Activated CD4-positive, alpha-beta T cell treated with anti-CD3 and anti-CD28 coated beads, Interleukin-2, amount 10 ng/mL, durations not matched to agents 24 days and 14 days (primary cell): ENCODE measurements at regions not wholly inside any gene's neighbourhood (a gene's known extent, or its start where the extent isn't known, plus 50 kb on each side); places are given as distances from the start of the nearest gene placed in this dataset.
A peak's percentile ranks its signal among the peaks of the same experiment; 100 is the strongest.
"Not testable (repeated sequence)": the region's sequence is repeated elsewhere in the genome, so short reads cannot be mapped to it uniquely, and the experiment has no call there.

Source experiments
- DNase-seq: peaks from one replicate; pipeline ENCODE4 v3.0.0; 2022
- H3K27ac Mint-ChIP-seq: one replicate; pipeline ENCODE4 v1.8.0; 2022; ENCODE audit warnings: mild to moderate bottlenecking, mixed read lengths
- H3K27me3 Mint-ChIP-seq: one replicate; pipeline ENCODE4 v1.8.0; 2022; ENCODE audit warnings: mixed read lengths
- H3K36me3 Mint-ChIP-seq: one replicate; pipeline ENCODE4 v1.8.0; 2022; ENCODE audit warnings: low read depth, mild to moderate bottlenecking, mixed read lengths
- H3K4me1 Mint-ChIP-seq: one replicate; pipeline ENCODE4 v1.8.0; 2021; ENCODE audit warnings: mixed read lengths
- H3K4me3 Mint-ChIP-seq: one replicate; pipeline ENCODE4 v1.8.0; 2022; ENCODE audit warnings: mild to moderate bottlenecking, moderate library complexity, mixed read lengths
- H3K9me3 Mint-ChIP-seq: one replicate; pipeline ENCODE4 v1.8.0; 2021; ENCODE audit warnings: mixed read lengths
- intact Hi-C: fragments of 100-400 bp; cut with micrococcal nuclease; formaldehyde crosslinking; loops from one replicate; pipeline ENCODE4 v1.15.1; 2023

DNA sequence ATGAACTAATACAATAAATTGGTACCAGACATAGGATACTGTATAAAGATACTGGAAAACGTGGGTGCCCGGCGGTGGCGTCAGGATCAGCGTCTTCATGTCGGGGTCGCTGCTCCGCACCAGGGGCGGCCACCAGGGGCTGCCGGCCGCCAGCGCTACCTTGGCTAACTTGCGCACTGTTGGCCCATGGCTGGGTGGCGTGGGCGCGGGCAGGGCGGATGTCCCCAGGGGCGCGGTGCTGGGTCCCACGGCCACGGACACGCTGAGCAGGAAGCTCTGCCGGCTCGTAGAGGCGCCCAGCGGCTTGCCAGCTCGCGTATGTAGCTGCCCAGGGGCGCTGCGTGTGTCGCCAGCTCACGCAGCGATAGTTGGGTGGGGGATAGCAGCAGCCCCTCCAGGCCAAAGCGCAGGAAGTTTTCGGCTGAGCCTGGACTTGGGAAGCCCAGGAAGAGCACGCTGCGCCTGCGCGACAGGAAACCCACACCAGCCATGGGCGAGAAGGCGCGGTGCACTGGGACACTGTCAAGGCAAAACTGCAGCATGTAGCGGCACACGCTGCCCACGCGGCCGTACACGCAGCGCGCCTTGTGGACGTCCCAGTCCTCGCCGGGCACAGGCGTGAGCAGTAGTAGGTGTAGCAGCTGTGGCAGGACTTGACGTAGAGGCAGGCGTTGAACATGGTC is 299.9 kb downstream of the CCDC74A start:
- Mint-ChIP-seq H3K27ac (no peak overlapping the region), H3K36me3 (no peaks in the 10 kb centered on the region), H3K9me3 (no peaks in the 10 kb centered on the region), H3K27me3 (no peaks in the 10 kb centered on the region), H3K4me1 (no peaks in the 10 kb centered on the region), H3K4me3 (no peak overlapping the region)
- peak; percentile 21 for DNase-seq
- intact Hi-C loops = no loop called here

GRCh38 chr2:131828164-131828561 is 300.5 kb downstream of the CCDC74A start:
- H3K4me3 Mint-ChIP-seq = no peak overlapping the region
- no peaks in the 10 kb centered on the region for H3K36me3 Mint-ChIP-seq

DNA sequence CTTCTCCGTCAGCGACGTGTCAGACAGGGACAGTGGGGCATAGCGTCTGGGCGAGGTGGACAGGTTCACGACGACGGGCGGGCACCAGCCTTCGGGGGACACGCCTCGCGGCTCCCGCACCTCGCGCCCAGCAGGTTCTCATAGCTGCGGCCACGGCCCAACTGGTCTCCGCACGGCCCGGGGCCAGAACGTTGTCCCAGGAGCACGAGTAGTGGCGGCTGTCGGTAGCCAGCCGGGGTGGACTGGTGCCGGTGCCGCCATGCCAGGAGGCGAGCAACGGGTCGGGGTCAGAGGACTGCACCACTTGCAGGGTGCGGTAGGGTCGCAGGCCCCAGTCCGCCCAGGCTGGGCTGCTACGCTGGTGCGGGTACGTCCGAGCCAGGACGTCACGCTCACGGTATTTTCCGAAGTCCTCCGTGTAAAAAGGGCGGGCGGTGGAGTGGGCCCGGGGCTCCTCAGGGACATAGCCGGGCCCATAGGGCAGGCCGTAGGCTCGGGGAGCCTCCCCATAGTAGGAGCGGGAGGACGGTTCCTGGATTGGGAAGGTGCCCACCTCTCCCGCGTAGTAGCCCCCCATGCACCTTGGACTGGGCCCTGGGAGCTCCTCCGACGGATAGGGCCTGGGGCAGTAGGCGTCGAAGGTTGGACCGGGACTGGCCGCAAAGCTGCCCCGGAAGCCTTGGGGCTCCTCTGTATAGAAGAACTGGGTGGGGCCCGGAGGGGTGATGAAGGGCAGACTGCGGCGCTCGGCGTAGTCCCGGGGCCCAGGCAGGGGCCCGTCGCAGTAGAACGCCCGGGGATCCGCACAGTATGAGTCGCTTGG is 301.2 kb downstream of the CCDC74A start:
- H3K27ac Mint-ChIP-seq, H3K4me3 Mint-ChIP-seq, H3K27me3 Mint-ChIP-seq, intact Hi-C loops, H3K36me3 Mint-ChIP-seq, H3K4me1 Mint-ChIP-seq, H3K9me3 Mint-ChIP-seq: not testable (repeated sequence)
- DNase-seq = peak; percentile 26

More at GRCh38 chr2:131828164-131828561, 300.5 kb downstream of the CCDC74A start:
- no peaks in the 10 kb centered on the region for H3K9me3 Mint-ChIP-seq
- H3K27ac Mint-ChIP-seq = no peak overlapping the region
- H3K4me1 Mint-ChIP-seq = no peaks in the 10 kb centered on the region
- peak; percentile 10 for DNase-seq
- H3K27me3 Mint-ChIP-seq = no peaks in the 10 kb centered on the region
- intact Hi-C loops = no loop called here

DNA sequence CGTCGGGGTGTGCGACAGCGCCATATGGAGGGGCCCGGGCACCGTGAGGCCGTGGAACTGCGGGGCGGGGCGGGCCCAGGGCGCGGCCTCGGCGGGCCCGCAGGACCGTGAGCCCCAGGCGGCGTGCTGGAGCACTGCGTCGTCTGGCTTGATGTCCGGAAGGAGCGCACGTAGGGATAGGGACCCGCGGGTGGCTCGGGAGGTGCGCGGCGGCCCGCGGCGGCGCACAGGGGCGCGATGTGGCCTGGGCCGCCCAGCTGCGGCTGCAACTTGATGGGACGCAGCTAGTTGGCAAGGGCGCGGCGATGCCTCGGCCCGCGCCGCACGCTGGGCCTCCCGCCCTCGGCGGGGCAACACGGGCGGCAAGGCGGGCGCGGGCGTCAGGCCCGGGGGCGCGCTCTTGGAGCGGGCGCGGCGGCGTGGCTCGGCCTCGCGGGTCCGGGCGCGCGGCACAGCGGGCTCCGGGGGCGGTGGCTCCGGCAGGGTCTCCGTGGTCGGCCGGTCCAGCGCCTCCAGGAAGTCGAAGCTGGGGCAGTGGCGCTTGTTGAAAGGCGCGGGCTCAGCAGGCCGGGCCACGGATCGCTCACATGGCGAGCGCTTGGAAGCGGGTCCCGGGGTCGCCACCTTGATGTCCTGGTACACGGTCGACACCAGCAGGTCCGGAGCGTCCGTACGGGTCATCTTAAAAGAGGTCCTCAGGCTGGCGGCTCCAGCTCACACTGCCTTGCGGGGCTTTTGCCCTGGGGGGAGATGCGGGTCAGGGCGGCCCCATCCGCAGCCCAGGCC is 302.0 kb downstream of the CCDC74A start:
- H3K9me3 Mint-ChIP-seq, H3K27ac Mint-ChIP-seq, H3K36me3 Mint-ChIP-seq, H3K27me3 Mint-ChIP-seq, intact Hi-C loops, H3K4me3 Mint-ChIP-seq, DNase-seq, H3K4me1 Mint-ChIP-seq: not testable (repeated sequence)

DNA sequence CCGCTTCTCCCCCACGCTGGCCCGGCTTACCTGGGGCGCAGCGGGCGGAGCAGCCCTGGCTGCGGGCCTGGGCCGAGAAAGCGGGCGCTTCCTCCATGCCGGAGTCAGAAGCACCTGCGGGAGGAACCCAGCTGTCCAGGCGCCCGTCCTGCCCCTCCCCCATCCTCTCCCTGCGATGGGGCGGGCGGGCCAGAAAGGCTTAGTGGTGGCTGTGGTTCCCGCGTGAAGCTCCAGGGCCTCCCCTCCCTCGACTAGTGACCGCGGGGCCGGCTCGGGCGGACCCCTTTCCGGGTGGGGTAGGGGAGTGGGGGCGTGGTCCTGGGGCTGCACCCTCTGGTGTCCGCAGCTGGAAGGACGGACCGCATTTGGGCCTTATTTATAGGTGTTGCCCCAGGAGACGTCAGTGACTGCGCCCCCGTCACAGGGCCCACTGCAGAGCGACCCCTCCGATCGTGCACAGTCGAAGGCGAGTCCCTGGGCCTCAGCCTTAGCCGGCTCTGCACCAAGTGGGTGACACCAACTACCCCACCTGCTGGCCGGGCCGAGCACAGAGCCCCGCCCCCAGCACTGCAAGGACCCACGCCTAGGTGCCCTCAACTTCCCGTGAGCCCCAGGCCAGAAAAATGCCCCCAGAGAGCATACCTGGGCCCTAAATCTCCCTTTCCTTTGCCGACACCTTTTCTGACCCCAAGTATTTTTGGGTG is 302.7 kb downstream of the CCDC74A start:
- H3K4me1 Mint-ChIP-seq, DNase-seq, H3K27me3 Mint-ChIP-seq, H3K9me3 Mint-ChIP-seq, H3K27ac Mint-ChIP-seq, H3K36me3 Mint-ChIP-seq, intact Hi-C loops, H3K4me3 Mint-ChIP-seq: not testable (repeated sequence)

GRCh38 chr2:131830946-131831310 is 303.2 kb downstream of the CCDC74A start:
- H3K4me1 Mint-ChIP-seq, DNase-seq, H3K27me3 Mint-ChIP-seq, H3K4me3 Mint-ChIP-seq, intact Hi-C loops, H3K9me3 Mint-ChIP-seq, H3K27ac Mint-ChIP-seq, H3K36me3 Mint-ChIP-seq: not testable (repeated sequence)

DNA sequence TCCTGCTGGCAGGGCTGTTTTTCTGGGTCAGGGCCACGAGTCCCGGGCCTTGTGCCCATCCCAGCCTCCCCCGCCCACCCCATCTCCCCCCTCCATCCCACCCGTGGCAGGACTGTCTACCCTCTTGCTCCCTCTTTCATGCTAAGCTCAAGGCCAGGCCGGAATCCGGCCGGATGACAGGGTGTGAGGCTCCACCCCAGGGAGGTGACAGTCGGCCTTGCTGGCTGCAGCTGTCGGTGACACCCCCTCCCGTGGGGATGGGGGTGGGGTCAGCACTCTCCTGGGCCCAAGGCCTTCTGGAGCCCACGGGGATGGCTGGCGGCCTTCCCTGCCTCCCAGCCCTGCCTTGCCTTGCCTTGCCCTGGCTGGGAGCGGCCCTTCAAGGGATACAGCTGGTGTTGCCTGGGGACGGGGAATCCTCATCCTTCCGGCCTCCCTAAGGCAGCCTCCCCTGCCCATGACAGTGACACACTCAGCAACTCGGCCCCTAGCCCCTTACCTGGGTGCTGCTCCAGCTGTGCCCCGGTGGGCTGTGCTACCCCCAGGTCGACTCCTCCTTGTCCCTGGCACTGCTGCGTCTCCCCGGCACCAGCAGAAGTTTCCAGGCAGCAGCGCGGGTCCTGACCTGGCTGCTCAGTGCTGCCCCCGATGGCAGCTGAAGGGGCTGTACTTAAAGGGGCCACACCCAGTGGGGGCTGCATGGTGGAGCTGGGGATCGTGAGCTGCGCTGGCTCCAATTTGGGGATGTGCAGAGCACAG is 303.9 kb downstream of the CCDC74A start:
- H3K4me3 Mint-ChIP-seq, H3K9me3 Mint-ChIP-seq, H3K36me3 Mint-ChIP-seq, DNase-seq, H3K27me3 Mint-ChIP-seq, intact Hi-C loops, H3K27ac Mint-ChIP-seq, H3K4me1 Mint-ChIP-seq: not testable (repeated sequence)

DNA sequence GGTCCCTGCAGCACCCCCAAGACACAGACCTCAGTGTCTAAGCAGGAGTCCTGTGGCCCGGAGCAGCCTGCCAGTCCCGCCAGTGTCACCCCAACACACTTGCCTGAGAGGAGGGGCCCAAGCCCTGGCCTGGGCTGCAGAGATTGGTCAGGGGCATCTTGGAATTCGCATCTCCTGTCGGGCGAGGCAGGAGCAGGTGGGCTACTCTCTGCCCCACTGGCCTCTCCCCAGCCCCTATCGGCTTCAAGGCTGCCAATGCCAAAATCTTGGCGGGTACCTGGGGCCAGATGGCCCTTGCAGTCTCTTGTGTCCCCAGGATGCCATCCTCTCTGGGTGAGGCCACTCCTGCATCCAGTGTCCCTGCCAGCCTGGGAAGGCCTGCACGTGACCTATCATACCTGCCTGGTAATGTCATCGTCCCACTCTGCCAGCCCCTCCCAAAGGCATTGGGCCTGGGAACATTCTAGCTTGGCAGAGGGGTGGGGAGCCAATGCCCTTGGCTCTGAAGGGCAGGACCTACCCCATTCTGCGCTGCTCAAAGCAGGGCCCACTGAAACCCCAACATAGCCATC is 304.6 kb downstream of the CCDC74A start:
- H3K4me3 Mint-ChIP-seq, DNase-seq, H3K4me1 Mint-ChIP-seq, H3K27me3 Mint-ChIP-seq, intact Hi-C loops, H3K9me3 Mint-ChIP-seq, H3K27ac Mint-ChIP-seq, H3K36me3 Mint-ChIP-seq: not testable (repeated sequence)

DNA sequence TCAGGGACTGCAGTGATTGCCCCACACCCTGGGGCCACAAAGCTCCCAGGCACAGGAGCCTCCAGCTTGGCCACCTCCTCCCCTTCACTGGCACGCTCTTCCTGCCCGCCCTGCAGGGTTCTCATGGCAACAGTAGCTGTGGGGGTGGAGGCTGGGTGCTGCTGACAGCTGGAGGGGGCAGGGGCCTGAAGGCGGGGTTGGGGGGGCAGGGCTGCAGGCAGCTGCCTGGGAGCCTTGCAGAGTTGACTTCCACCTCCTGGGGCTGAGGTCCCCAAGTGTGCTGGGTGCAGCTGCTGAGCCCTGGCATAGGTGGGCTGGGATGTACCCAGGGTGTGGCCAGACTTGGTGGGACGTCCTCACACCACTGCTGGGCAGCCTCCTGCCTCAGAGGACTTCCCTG is 305.2 kb downstream of the CCDC74A start:
- H3K27me3 Mint-ChIP-seq, H3K9me3 Mint-ChIP-seq, H3K36me3 Mint-ChIP-seq, intact Hi-C loops, H3K4me3 Mint-ChIP-seq, DNase-seq, H3K4me1 Mint-ChIP-seq, H3K27ac Mint-ChIP-seq: not testable (repeated sequence)

- DNase-seq, H3K36me3 Mint-ChIP-seq, H3K4me3 Mint-ChIP-seq, H3K9me3 Mint-ChIP-seq, H3K27ac Mint-ChIP-seq, intact Hi-C loops, H3K4me1 Mint-ChIP-seq, H3K27me3 Mint-ChIP-seq: not testable (repeated sequence)
These were observed 305.9 kb downstream of the CCDC74A start for GRCh38 chr2:131833367-131834202.

DNA sequence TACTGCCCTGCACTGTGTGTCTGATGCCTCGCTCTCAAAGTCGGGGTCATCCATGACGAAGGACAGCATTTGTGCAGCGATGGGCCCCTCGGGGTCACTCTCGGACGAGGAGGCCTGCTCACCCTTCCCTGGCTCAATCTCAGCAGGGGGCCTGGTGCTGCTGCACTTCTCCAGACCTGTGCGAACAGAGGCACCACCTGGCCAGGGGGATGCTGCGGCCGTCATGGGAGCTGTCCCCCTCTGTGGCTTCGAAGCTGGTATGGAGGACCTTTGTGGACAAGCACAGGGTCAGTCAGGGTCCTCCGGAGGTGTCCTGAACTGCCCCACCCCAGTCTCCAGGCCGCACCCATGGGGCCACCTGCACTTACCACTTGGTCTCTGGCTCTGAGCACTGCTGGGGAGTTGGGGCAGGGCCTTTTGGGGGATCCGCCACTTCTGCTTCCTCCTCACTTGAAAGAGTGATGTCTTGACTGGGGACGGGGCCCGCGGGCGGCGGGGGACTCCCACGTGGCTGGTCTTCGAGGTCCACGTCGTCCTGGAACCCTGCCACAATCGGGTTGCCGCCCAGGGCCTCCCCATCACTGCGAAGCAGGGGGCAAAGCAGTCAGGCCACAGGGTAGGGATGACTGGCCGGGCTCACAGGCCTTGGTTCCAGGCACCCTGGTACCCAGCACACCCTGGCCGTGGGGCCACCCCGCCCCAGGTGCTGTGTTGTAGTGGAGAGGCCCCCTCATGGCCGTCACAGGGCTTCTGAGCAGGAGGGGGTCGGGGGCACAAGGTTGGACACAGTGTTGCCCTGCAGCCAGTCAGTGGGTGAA is 306.7 kb downstream of the CCDC74A start:
- H3K4me3 Mint-ChIP-seq, H3K27ac Mint-ChIP-seq, H3K36me3 Mint-ChIP-seq, H3K27me3 Mint-ChIP-seq, DNase-seq, H3K4me1 Mint-ChIP-seq, intact Hi-C loops, H3K9me3 Mint-ChIP-seq: not testable (repeated sequence)

- H3K4me1 Mint-ChIP-seq, H3K4me3 Mint-ChIP-seq, H3K9me3 Mint-ChIP-seq, H3K27ac Mint-ChIP-seq, intact Hi-C loops, H3K27me3 Mint-ChIP-seq, H3K36me3 Mint-ChIP-seq, DNase-seq: not testable (repeated sequence)
These were observed 307.3 kb downstream of the CCDC74A start for GRCh38 chr2:131835022-131835421.
